H9 (cell line): ENCODE measurements at regions not wholly inside any gene's neighbourhood (a gene's known extent, or its start where the extent isn't known, plus 50 kb on each side); places are given as distances from the start of the nearest gene placed in this dataset.

Experiments used
- DNase-seq: peaks from one replicate; pipeline ENCODE4 v3.0.0-alpha.2; 2017
- H2AFZ ChIP-seq: one replicate; pipeline ENCODE4 v1.6.1; 2013; ENCODE audit warnings: mild to moderate bottlenecking, low read length, control low read depth, moderate library complexity
- H2AK5ac ChIP-seq: 2 replicates; pipeline ENCODE4 v1.6.1; 2013; ENCODE audit warnings: low read length, control low read depth, mixed read lengths; ENCODE audit not compliant: insufficient read length
- H2BK120ac ChIP-seq: one replicate; pipeline ENCODE4 v1.6.1; 2013; ENCODE audit warnings: low read depth, mild to moderate bottlenecking, low read length, control low read depth, inconsistent platforms; ENCODE audit not compliant: poor library complexity, severe bottlenecking
- H2BK12ac ChIP-seq: 2 replicates; pipeline ENCODE4 v1.6.1; 2013; ENCODE audit warnings: low read length, control low read depth, mixed read lengths, low read depth; ENCODE audit not compliant: insufficient read length
- H2BK15ac ChIP-seq: 2 replicates; pipeline ENCODE4 v1.6.1; 2013; ENCODE audit warnings: low read depth, low read length, control low read depth
- H2BK20ac ChIP-seq: one replicate; pipeline ENCODE4 v1.6.1; 2013; ENCODE audit warnings: low read depth, mild to moderate bottlenecking, low read length, control low read depth, inconsistent platforms; ENCODE audit not compliant: poor library complexity, severe bottlenecking
- H2BK5ac ChIP-seq: 2 replicates; pipeline ENCODE4 v1.6.1; 2013; ENCODE audit warnings: low read length, control low read depth, mixed read lengths; ENCODE audit not compliant: insufficient read length
- H3K14ac ChIP-seq: 2 replicates; pipeline ENCODE4 v1.6.1; 2013; ENCODE audit warnings: low read length, control low read depth; ENCODE audit not compliant: insufficient read depth
- H3K18ac ChIP-seq: 2 replicates; pipeline ENCODE4 v1.6.1; 2013; ENCODE audit warnings: low read depth, mild to moderate bottlenecking, mixed read lengths, low read length, control low read depth; ENCODE audit not compliant: insufficient read length
- H3K23ac ChIP-seq: 2 replicates; pipeline ENCODE4 v1.6.1; 2013; ENCODE audit warnings: low read length, control low read depth, mixed read lengths, low read depth; ENCODE audit not compliant: insufficient read length
- H3K23me2 ChIP-seq: 2 replicates; pipeline ENCODE4 v1.6.1; 2013; ENCODE audit warnings: low read depth, mild to moderate bottlenecking, mixed read lengths, low read length, control low read depth; ENCODE audit not compliant: insufficient read length, poor library complexity, severe bottlenecking
- H3K27ac ChIP-seq: 2 replicates; pipeline ENCODE4 v1.5.1; 2013; ENCODE audit warnings: low read length, control low read depth, mixed read lengths, low read depth; ENCODE audit not compliant: insufficient read length
- H3K27me3 ChIP-seq: 2 replicates; pipeline ENCODE4 v1.6.1; 2013; ENCODE audit warnings: low read length, control low read depth, inconsistent platforms; ENCODE audit not compliant: insufficient read depth
- H3K4ac ChIP-seq: 2 replicates; pipeline ENCODE4 v1.6.1; 2013; ENCODE audit warnings: low read depth, mild to moderate bottlenecking, control low read depth, inconsistent platforms, low read length, moderate library complexity
- H3K4me1 ChIP-seq: 2 replicates; pipeline ENCODE4 v1.6.1; 2013; ENCODE audit warnings: low read length, control low read depth, inconsistent platforms; ENCODE audit not compliant: insufficient read depth
- H3K4me2 ChIP-seq: 2 replicates; pipeline ENCODE4 v1.6.1; 2013; ENCODE audit warnings: low read length, control low read depth, mixed read lengths; ENCODE audit not compliant: insufficient read length, insufficient read depth
- H3K56ac ChIP-seq: 2 replicates; pipeline ENCODE4 v1.6.1; 2013; ENCODE audit warnings: low read depth, mild to moderate bottlenecking, mixed read lengths, low read length, control low read depth; ENCODE audit not compliant: insufficient read length
- H3K79me1 ChIP-seq: 2 replicates; pipeline ENCODE4 v1.6.1; 2013; ENCODE audit warnings: low read depth, mild to moderate bottlenecking, moderate library complexity, low read length, control low read depth, inconsistent platforms; ENCODE audit not compliant: insufficient read depth, poor library complexity, severe bottlenecking
- H3K79me2 ChIP-seq: 2 replicates; pipeline ENCODE4 v1.6.1; 2013; ENCODE audit warnings: low read length, control low read depth, inconsistent platforms; ENCODE audit not compliant: insufficient read depth
- H3K9ac ChIP-seq: 2 replicates; pipeline ENCODE4 v1.6.1; 2013; ENCODE audit warnings: low read length, control low read depth, mixed read lengths; ENCODE audit not compliant: insufficient read length; ENCODE audit errors: extremely low read depth
- H3K9me3 ChIP-seq: one replicate; pipeline ENCODE4 v1.6.1; 2013; ENCODE audit warnings: low read depth, low read length, inconsistent platforms; ENCODE audit not compliant: control insufficient read depth
- H3T11ph ChIP-seq: one replicate; pipeline ENCODE4 v1.6.1; 2013; ENCODE audit warnings: mild to moderate bottlenecking, low read length, control low read depth, inconsistent platforms
- H4K20me1 ChIP-seq: one replicate; pipeline ENCODE4 v1.6.1; 2013; ENCODE audit not compliant: control insufficient read depth, insufficient read length, insufficient read depth
- H4K5ac ChIP-seq: 2 replicates; pipeline ENCODE4 v1.6.1; 2013; ENCODE audit warnings: low read depth, mild to moderate bottlenecking, mixed read lengths, low read length, control low read depth; ENCODE audit not compliant: insufficient read length
- H4K8ac ChIP-seq: replicated peaks from 2 replicates; pipeline ENCODE4 v1.6.1; 2013; ENCODE audit warnings: low read length, control low read depth, mixed read lengths, low read depth; ENCODE audit not compliant: insufficient read length
- H4K91ac ChIP-seq: 2 replicates; pipeline ENCODE4 v1.6.1; 2013; ENCODE audit warnings: low read depth, mild to moderate bottlenecking, moderate library complexity, mixed read lengths, low read length, control low read depth; ENCODE audit not compliant: insufficient read length
- H3K27ac Mint-ChIP-seq, 3 experiments: 2 replicates in 2 of 3; 3 replicates in 1 of 3; pipeline ENCODE4 v1.8.0; 2020 to 2021; ENCODE audit warnings: mixed read lengths in 3 of 3, mild to moderate bottlenecking in 1 of 3, moderate library complexity in 1 of 3
- H3K27me3 Mint-ChIP-seq: 2 replicates; pipeline ENCODE4 v1.8.0; 2021; ENCODE audit warnings: low read depth, mild to moderate bottlenecking, moderate library complexity, mixed read lengths
- H3K36me3 Mint-ChIP-seq, 3 experiments: 2 replicates in 2 of 3; 3 replicates in 1 of 3; pipeline ENCODE4 v1.8.0; 2020 to 2021; ENCODE audit warnings: low read depth in 3 of 3, mixed read lengths in 3 of 3; ENCODE audit not compliant: insufficient read depth in 1 of 3
- H3K4me1 Mint-ChIP-seq, 2 experiments: 2 replicates each; pipeline ENCODE4 v1.8.0; 2020; ENCODE audit warnings: mixed read lengths in 2 of 2
- H3K4me3 Mint-ChIP-seq, 2 experiments: 2 replicates in 1 of 2; 3 replicates in 1 of 2; pipeline ENCODE4 v1.8.0; 2020 to 2021; ENCODE audit warnings: mild to moderate bottlenecking in 2 of 2, mixed read lengths in 2 of 2, moderate library complexity in 1 of 2
- H3K9me3 Mint-ChIP-seq, 2 experiments: 2 replicates in 1 of 2; 3 replicates in 1 of 2; pipeline ENCODE4 v1.8.0; 2020; ENCODE audit warnings: mild to moderate bottlenecking in 2 of 2, mixed read lengths in 2 of 2, moderate library complexity in 1 of 2
- CTCF ChIP-seq: fragments of 200-600 bp; sonication (generic); conservative IDR thresholded peaks from 3 replicates; pipeline ENCODE4 v1.8.0; 2021; ENCODE audit warnings: antibody characterized with exemption, mild to moderate bottlenecking
- WGBS: extraction: QIAGEN DNeasy Blood & Tissue Kit; methylation state at CpG from one replicate; pipeline ENCODE4 v1.1.7; 2013; ENCODE audit warnings: missing lambda C conversion rate, low lambda C conversion rate, mixed read lengths; ENCODE audit not compliant: insufficient read length; ENCODE audit errors: extremely low coverage; 5-methylcytosine and 5-hydroxymethylcytosine counted together

GRCh38 chr10:59077855-59078254 lies 98.6 kb upstream of the PHYHIPL start:
- Histone ChIP-seq H3K4me2 (no peak overlapping the region), H3K27ac (no peak overlapping the region), H2BK15ac (no peak overlapping the region), H3T11ph (no peak overlapping the region), H3K23ac (no peak overlapping the region), H3K14ac (no peak overlapping the region), H3K79me2 (no peaks in the 10 kb centered on the region), H3K4me1 (no peaks in the 10 kb centered on the region), H4K5ac (no peak overlapping the region), H4K20me1 (no peaks in the 10 kb centered on the region), H2BK12ac (no peak overlapping the region), H3K79me1 (no peaks in the 10 kb centered on the region), H2AFZ (no peak overlapping the region), H3K18ac (no peak overlapping the region), H2AK5ac (no peak overlapping the region), H3K23me2 (no peaks in the 10 kb centered on the region), H4K91ac (no peak overlapping the region), H3K27me3 (no peaks in the 10 kb centered on the region), H3K9me3 (no peaks in the 10 kb centered on the region), H2BK120ac (no peak overlapping the region), H3K4ac (no peak overlapping the region), H3K9ac (no peak overlapping the region), H2BK20ac (no peak overlapping the region), H3K56ac (no peak overlapping the region), H4K8ac (no peak overlapping the region), H2BK5ac (no peak overlapping the region)
- WGBS, result no CpG with 5 or more reads among the region's 2 CpGs
- no peaks in the 10 kb centered on the region for H3K9me3 Mint-ChIP-seq
- no peaks in the 10 kb centered on the region for H3K27me3 Mint-ChIP-seq
- H3K36me3 Mint-ChIP-seq, result no peaks in the 10 kb centered on the region; a peak in 1 of 7 replicates
- no peak for TF ChIP-seq CTCF
- no peak for DNase-seq
- H3K4me3 Mint-ChIP-seq, result no peak overlapping the region
- no peak overlapping the region for H3K27ac Mint-ChIP-seq
- H3K4me1 Mint-ChIP-seq, result no peaks in the 10 kb centered on the region
